Cardiac fibroblast (primary cell): ENCODE measurements at regions not wholly inside any gene's neighbourhood (a gene's known extent, or its start where the extent isn't known, plus 50 kb on each side); places are given as distances from the start of the nearest gene placed in this dataset.

ENCODE experiments used
- DNase-seq, 2 donors: peaks; one replicate each; pipeline versions ENCODE4 v3.0.0 to v3.0.0-alpha.2; 2010; ENCODE audit warnings: low read depth in 2 of 2
- H3K4me3 ChIP-seq, 2 donors: replicated peaks in 1 of 2; 1 replicate in 1 of 2; 2 replicates in 1 of 2; pipeline ENCODE4 v1.5.1; 2011; ENCODE audit warnings: low read depth in 2 of 2, low read length in 2 of 2, mild to moderate bottlenecking in 2 of 2, moderate library complexity in 1 of 2
- TF ChIP-seq, protein P1 (sequence below): IDR thresholded peaks from one replicate; pipeline ENCODE4 v1.5.1; 2011; ENCODE audit warnings: low read depth, mild to moderate bottlenecking, low read length, inconsistent platforms

DNA sequence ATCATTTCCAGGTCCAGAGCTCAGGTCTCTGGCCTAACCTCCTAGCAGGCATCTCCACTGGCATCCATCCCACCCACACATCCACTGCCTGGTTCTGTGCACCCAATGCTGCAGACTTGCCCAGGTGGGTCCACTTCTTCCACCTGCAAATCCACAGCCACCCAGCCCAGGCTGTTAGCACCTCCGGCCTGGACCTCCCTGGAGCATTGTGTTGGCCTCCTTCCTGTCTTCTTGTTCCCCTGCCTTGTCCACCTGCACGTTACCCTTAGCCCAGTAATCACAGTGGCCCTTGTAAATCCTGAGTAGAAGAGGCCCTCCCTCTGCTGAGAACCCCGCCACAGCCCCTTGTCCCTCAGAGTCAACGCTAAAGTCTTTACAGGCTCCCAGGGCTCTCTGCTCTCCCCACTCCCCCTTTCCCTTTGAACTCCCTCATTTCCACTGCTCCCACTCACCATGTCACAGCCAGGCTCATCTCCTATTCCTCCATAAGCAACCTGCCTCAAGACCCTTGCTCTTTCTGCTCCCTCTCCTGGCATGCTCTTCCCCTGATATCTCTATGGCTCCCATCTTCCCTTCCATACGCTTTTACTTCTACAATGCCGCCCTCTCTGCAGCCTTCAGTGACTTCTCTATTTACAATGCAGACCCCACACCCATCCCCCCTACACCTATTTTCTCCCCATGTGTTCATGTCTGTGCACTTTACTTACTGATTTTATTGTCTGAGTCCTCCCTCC lies 288.8 kb downstream of the FOXL1 start:
- TF ChIP-seq, protein P1, sequence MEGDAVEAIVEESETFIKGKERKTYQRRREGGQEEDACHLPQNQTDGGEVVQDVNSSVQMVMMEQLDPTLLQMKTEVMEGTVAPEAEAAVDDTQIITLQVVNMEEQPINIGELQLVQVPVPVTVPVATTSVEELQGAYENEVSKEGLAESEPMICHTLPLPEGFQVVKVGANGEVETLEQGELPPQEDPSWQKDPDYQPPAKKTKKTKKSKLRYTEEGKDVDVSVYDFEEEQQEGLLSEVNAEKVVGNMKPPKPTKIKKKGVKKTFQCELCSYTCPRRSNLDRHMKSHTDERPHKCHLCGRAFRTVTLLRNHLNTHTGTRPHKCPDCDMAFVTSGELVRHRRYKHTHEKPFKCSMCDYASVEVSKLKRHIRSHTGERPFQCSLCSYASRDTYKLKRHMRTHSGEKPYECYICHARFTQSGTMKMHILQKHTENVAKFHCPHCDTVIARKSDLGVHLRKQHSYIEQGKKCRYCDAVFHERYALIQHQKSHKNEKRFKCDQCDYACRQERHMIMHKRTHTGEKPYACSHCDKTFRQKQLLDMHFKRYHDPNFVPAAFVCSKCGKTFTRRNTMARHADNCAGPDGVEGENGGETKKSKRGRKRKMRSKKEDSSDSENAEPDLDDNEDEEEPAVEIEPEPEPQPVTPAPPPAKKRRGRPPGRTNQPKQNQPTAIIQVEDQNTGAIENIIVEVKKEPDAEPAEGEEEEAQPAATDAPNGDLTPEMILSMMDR = no peak
- no peak for DNase-seq
- no peak overlapping the region for H3K4me3 ChIP-seq

DNA sequence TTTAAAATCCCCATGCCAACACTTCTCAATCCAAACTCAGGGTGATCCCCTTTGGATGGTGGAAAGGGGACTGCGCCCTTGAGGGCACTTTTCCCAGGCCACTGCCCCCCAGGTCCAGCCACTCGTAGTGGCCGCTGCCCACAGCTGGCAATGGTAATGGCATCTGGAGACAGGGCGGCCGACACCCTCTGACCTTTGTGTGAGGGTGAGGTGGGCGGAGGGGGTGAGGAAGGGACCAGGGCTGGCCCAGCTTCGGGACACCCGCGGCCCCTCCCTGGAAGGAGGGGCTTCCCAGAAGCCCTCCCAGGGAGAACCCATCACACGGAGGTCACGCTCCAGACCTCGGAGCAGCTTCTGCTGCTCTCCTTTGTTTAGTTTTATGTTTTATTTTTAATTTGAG lies 289.7 kb downstream of the FOXL1 start:
- DNase-seq = no peak
- TF ChIP-seq, protein P1 = no peak
- no peak overlapping the region for H3K4me3 ChIP-seq

DNA sequence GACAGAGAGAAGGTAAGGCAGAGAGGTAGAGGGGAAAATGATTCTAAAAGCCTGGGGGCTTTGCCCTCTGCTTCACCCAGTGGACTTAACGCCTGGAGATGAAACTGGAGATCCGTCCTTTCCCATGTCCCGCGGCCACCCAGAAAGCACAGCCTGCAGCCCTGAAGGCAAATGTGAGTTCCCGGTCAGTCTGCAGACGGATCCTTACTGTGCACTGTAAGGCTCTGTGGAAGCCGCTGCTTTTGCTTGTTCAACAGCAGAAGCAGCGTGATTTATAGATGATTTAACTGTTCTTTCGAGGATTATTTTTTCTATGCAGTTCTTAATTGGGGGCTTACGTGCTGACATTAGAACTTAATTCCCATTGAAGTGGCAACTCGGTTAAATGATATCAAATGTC lies 290.4 kb downstream of the FOXL1 start:
- TF ChIP-seq, protein P1 = no peak
- H3K4me3 ChIP-seq = no peak overlapping the region
- DNase-seq = no peak

DNA sequence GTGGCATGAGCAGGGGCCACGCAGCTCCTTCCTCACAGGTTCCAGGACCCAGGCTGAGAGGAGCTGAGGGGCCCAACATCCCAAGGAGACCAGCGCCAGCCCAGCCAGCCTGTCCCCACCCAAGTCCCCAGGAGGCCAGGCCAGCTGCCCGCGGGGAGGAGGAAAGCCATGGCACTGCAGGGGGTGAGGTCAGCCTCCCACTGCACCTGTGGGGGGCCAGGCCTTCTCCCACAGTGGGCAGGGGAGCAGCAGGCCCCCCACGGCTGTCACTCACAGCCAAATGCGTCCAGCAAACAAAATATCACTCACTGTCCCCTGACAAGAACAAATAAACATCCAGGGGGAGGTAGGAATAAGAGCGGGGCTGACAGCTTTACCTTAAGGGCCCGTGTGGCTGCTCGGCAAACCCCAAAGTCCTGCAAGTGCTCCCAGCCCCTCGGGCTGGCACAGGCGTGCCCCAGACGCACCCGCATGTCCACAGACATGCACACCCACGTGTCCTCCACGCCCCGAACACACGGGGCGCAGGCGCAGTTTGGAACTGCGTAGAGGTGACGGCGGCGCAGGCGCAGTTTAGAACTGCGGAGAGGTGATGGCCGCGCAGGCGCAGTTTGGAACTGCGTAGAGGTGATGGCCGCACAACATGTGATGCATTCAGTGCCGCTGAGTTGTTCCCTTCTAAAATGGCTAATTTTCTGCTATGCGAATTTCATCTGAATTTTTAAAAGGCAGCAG lies 291.1 kb downstream of the FOXL1 start:
- no peak for DNase-seq
- H3K4me3 ChIP-seq = no peak overlapping the region
- TF ChIP-seq, protein P1 = no peak

DNA sequence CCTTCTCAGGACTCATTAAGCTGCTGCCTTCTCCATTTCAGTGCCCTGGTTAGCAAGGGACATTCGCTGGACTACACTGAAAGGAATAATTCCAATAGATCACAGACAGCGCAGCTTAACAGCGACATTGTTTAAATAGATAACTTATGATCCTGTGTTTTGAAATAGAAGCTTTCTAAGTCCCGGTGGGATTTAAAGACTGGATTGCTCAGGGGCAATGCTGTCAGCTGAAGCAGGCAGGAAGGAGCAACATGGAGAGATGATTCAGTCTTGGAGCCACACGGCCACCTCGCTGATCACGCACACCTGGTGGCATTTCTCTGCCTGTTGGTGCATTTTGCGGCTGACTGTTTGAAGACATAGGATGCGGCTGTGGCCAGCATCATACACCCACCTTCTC lies 292.0 kb downstream of the FOXL1 start:
- no peak for DNase-seq
- TF ChIP-seq, protein P1 = no peak
- no peak overlapping the region for H3K4me3 ChIP-seq

DNA sequence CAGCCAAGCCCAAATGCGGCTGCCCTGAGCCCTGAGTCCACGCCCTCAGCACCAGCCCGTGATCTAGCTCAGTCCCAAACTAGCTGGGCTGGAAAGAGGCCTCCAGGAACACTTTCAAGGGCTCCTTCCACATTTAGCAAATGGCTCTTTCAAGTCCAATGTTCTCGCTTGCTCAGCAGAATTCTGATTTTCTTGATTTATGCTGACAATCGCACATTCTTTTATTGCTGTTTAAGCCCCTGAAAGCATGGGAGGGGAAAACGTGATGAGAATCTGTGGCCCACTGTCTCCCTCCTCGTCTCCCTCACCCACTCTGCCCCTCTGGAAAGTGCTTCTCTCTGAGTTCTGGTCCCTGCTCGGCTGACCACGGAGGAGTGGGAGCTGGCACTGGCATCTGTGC lies 293.8 kb downstream of the FOXL1 start:
- TF ChIP-seq, protein P1 = no peak
- no peak for DNase-seq
- H3K4me3 ChIP-seq = no peak overlapping the region
